ENCODE measurements at regions not wholly inside any gene's neighbourhood (a gene's known extent, or its start where the extent isn't known, plus 50 kb on each side); places are given as distances from the start of the nearest gene placed in this dataset.
"Not testable (repeated sequence)": the region's sequence is repeated elsewhere in the genome, so short reads cannot be mapped to it uniquely, and the experiment has no call there.

- in situ Hi-C loops (cut with HindIII; ENCODE audit: low sequenced_read_pairs): no loop called here
Observed at GRCh38 chr3:20668411-20668810, 482.4 kb upstream of the SGO1 start.

DNA sequence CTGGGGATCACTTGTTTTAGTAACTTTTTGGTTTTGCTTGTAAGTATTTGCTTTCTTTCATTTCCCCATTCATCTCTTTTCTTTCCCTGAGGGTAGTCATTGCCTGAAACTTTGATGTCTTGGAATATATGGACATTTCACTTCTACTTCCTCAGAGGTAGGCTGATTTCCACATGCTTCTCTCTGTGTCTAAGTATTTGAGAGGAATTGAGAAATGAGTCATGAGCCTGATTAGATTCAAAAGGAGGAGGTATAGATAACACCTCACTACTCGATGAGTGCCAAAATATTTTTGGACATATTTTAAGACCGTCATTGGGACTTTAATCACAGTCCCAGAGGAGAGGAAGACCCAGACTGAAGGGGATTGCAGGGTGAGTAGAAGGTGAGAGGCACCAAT, 480.1 kb upstream of the SGO1 start:
- in situ Hi-C loops (cut with HindIII; ENCODE audit: low sequenced_read_pairs): no loop called here

GRCh38 chr3:20658491-20658890, 472.5 kb upstream of the SGO1 start:
- in situ Hi-C loops (cut with HindIII; ENCODE audit: low sequenced_read_pairs): no loop called here

GRCh38 chr3:20657560-20657959, 471.6 kb upstream of the SGO1 start:
- in situ Hi-C loops (cut with HindIII; ENCODE audit: low sequenced_read_pairs): no loop called here

DNA sequence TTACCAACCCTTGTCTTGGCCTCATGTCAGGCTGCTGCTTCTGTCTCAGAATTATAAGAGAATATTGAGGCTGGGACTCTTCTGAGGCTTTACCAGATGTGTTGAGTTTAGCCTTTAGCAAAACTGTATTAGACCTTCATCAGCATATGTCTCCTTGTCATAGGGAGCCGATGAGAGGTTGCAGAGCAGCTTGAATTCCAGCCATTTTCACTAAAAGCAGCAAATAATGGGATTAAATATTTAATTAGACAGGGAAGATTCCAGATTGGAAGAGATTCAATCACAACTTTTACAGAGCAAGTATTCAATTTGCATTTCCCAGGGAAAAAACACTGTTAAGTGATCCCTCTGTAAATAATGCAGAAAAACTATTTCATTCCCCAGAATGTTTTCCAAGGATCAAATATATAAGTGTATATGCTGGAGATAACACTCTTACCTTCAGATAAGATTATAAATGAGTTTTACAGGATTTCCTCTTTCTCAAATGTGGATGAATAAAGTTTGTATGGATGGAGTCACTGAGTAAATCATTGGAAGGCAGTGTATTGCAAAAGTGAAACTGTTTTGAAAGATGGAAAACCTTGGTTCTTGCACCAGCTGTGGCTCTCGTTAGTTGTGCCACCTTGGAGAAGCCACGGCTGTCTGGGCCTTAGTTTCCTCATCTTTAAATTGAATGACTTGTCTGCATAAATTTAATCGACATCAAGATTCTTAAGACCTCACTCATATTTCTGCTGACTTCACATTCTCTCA, 466.4 kb upstream of the SGO1 start:
- in situ Hi-C loops (cut with HindIII; ENCODE audit: low sequenced_read_pairs): no loop called here

DNA sequence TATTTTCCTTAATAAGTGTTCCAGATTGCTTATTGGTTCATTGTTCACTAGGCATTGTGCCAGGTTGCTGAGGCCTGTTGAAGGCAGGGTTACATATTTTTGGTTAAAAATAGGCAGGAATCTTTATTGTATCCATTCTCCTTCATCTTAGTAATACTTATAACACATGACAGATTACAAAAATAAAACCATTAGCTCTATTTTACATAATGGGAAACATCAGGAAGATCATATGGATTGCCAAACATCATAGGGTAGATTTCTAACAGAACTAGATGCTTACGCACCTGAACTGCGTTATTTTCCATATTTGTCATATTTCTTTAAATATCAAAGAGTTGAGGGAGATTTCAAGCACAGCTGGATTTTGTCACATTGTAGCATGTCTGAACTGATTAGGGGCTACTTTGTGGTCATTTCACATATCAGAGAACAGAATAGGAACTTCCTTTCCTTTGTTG, 462.9 kb upstream of the SGO1 start:
- in situ Hi-C loops (cut with HindIII; ENCODE audit: low sequenced_read_pairs): no loop called here

GRCh38 chr3:20648294-20648693, 462.3 kb upstream of the SGO1 start:
- in situ Hi-C loops (cut with HindIII; ENCODE audit: low sequenced_read_pairs): no loop called here

GRCh38 chr3:20646425-20646824, 460.4 kb upstream of the SGO1 start:
- in situ Hi-C loops (cut with HindIII; ENCODE audit: low sequenced_read_pairs): no loop called here

- in situ Hi-C loops (cut with HindIII; ENCODE audit: low sequenced_read_pairs): no loop called here
Observed at GRCh38 chr3:20645340-20645739, 459.3 kb upstream of the SGO1 start.

- in situ Hi-C loops (cut with HindIII; ENCODE audit: low sequenced_read_pairs): no loop called here
Observed at GRCh38 chr3:20637729-20638128, 451.7 kb upstream of the SGO1 start.

DNA sequence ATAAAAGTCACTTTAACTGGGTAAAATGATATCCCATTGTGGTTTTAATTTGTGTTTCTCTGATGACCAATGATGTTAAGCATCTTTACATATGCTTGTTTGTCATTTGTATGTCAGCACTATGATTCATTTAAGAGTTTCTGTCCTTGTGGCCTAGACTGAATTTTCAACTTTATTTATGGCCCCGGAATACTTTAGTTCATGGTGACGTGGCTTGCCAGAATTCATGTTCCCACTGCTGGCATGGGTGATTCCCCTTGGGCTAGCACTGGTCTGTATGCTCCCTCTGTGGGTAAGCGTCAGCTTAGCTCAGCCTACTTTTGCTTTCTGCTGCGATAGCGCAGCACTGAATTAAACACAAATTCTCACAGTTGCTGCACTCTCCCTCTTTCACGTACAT, 436.3 kb upstream of the SGO1 start:
- in situ Hi-C loops (cut with HindIII; ENCODE audit: low sequenced_read_pairs): loop anchor here (5.0 kb wide), 1 partner anchor 50 kb away; no protein-coding TSS in a partner anchor

GRCh38 chr3:20618621-20619020, 432.6 kb upstream of the SGO1 start:
- in situ Hi-C loops (cut with HindIII; ENCODE audit: low sequenced_read_pairs): not testable (repeated sequence)

DNA sequence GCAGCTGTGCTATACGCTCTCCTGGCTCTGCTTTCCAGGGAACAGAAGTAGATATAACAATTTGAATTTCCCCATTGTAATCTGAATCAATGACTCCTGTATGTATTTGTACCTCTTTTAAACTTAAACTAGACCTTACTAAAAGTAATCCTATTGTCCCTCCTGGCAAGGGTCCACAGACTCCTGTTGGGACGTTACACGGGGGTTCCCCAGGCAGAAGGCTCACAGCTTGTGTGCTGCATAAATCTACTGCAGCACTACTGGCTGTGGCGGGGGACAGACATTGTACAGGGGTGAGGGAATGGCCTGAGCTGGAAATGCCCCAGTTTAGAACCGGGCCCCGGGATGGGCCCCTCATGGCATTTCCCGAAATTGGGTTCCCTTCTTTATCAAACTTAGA, 432.2 kb upstream of the SGO1 start:
- in situ Hi-C loops (cut with HindIII; ENCODE audit: low sequenced_read_pairs): not testable (repeated sequence)

DNA sequence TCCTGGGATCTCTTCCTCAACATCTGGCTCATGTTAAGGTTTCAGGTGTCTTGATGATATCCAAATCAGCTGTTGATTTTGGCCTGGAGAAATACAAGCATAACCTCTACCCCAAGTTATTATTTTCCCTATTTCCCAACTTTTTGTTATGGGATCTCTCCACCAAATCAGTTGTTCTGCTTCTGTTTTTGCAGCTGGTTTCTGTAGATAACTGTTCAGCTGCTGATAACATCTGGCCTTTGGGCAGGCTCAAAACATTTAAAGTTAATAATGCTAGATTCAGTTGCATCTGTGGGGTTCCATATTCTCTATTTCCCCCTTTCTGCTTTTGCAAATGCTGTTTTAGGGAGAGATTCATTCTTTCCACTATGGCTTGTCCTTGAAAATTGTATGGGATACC, 430.0 kb upstream of the SGO1 start:
- in situ Hi-C loops (cut with HindIII; ENCODE audit: low sequenced_read_pairs): not testable (repeated sequence)

- in situ Hi-C loops (cut with HindIII; ENCODE audit: low sequenced_read_pairs): no loop called here
Observed at GRCh38 chr3:20608054-20608738, 422.2 kb upstream of the SGO1 start.

GRCh38 chr3:20604659-20605058, 418.7 kb upstream of the SGO1 start:
- in situ Hi-C loops (cut with HindIII; ENCODE audit: low sequenced_read_pairs): no loop called here

- in situ Hi-C loops (cut with HindIII; ENCODE audit: low sequenced_read_pairs): no loop called here
Observed at GRCh38 chr3:20589275-20589674, 403.3 kb upstream of the SGO1 start.

- in situ Hi-C loops (cut with HindIII; ENCODE audit: low sequenced_read_pairs): no loop called here
Observed at GRCh38 chr3:20588781-20589180, 402.8 kb upstream of the SGO1 start.

- in situ Hi-C loops (cut with HindIII; ENCODE audit: low sequenced_read_pairs): no loop called here
Observed at GRCh38 chr3:20583648-20584047, 397.6 kb upstream of the SGO1 start.

GRCh38 chr3:20576228-20576627, 390.2 kb upstream of the SGO1 start:
- in situ Hi-C loops (cut with HindIII; ENCODE audit: low sequenced_read_pairs): no loop called here

DNA sequence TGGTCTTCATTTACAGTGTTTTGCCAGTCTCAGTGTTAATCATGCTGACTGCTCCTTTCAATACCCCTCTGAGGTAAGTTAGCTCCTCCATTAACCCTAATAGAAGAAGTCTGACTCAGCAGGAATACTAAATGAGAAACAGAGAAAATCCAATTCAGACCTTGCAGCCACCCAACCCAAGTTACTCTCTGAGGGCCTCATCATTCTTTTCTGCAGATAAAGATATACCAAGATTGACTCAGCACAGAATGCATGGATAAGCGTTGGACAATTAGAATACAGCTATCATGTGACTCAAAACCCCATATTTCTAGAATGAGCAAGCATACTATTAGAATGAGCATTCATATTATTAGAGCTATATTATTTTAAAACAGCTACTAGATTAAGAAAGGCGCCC, 389.1 kb upstream of the SGO1 start:
- in situ Hi-C loops (cut with HindIII; ENCODE audit: low sequenced_read_pairs): no loop called here

DNA sequence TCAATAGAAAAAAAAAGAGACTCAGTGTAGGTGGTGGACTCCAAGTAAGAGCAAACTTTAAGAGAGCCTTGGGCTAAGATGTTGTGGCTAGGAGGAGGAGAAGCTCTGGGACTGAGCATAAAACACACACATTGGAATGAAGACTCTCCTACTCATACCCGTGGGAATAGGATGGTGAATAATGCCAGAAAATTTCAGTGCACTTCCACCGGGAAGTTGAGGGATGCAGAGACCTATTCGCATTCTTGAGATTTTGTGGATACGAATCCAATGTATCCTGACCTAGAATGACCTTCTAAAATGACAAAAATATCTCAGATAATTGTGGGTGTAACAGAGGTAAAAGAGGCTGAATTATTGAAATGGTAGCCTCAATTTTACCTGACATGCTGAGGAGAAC, 388.7 kb upstream of the SGO1 start:
- in situ Hi-C loops (cut with HindIII; ENCODE audit: low sequenced_read_pairs): no loop called here
